Karpas-422 (cell line): ENCODE measurements at regions not wholly inside any gene's neighbourhood (a gene's known extent, or its start where the extent isn't known, plus 50 kb on each side); places are given as distances from the start of the nearest gene placed in this dataset.

Experiments
- DNase-seq: peaks from one replicate; pipeline ENCODE4 v3.0.0-alpha.2; 2015
- H2AFZ ChIP-seq: fragments of 200-600 bp; sonication (generic); 2 replicates; pipeline ENCODE4 v1.6.1; 2014; ENCODE audit warnings: antibody characterized with exemption, low read length, mixed read lengths
- H3K27ac ChIP-seq: fragments of 200-600 bp; sonication (generic); 2 replicates; pipeline ENCODE4 v1.5.1; 2014; ENCODE audit warnings: mild to moderate bottlenecking, low read length, moderate library complexity
- H3K27me3 ChIP-seq: fragments of 200-600 bp; sonication (generic); 2 replicates; pipeline ENCODE4 v1.6.1; 2014; ENCODE audit warnings: low read length, mixed read lengths
- H3K36me3 ChIP-seq: fragments of 200-600 bp; sonication (generic); 2 replicates; pipeline ENCODE4 v1.6.1; 2014; ENCODE audit warnings: low read length, mixed read lengths; ENCODE audit not compliant: insufficient read depth
- H3K4me1 ChIP-seq: fragments of 200-600 bp; sonication (generic); 2 replicates; pipeline ENCODE4 v1.6.1; 2014; ENCODE audit warnings: mild to moderate bottlenecking, low read length, mixed read lengths
- H3K4me2 ChIP-seq: fragments of 200-600 bp; sonication (generic); 2 replicates; pipeline ENCODE4 v1.6.1; 2014; ENCODE audit warnings: low read length, low read depth, mild to moderate bottlenecking; ENCODE audit not compliant: poor library complexity, severe bottlenecking
- H3K4me3 ChIP-seq: fragments of 200-600 bp; sonication (generic); 2 replicates; pipeline ENCODE4 v1.5.1; 2014; ENCODE audit warnings: mild to moderate bottlenecking, antibody characterized with exemption, low read length, mixed read lengths
- H3K79me2 ChIP-seq: fragments of 200-600 bp; sonication (generic); 2 replicates; pipeline ENCODE4 v1.6.1; 2014; ENCODE audit warnings: mild to moderate bottlenecking, low read length, mixed read lengths
- H3K9ac ChIP-seq: fragments of 200-600 bp; sonication (generic); 2 replicates; pipeline ENCODE4 v1.6.0; 2014; ENCODE audit warnings: low read length
- H3K9me2 ChIP-seq: fragments of 200-600 bp; sonication (generic), shearing (Covaris generic); replicated peaks from 2 replicates; pipeline ENCODE4 v1.6.0; 2014; ENCODE audit warnings: mild to moderate bottlenecking, low read length, moderate library complexity; ENCODE audit not compliant: insufficient read depth
- H3K9me3 ChIP-seq: fragments of 300-700, 200-600 bp; sonication (generic); 2 replicates; pipeline ENCODE4 v1.6.1; 2014; ENCODE audit warnings: low read length, mixed read lengths
- H4K20me1 ChIP-seq: fragments of 200-600 bp; sonication (generic); 2 replicates; pipeline ENCODE4 v1.6.1; 2014; ENCODE audit warnings: mild to moderate bottlenecking, antibody characterized with exemption, low read length, low read depth; ENCODE audit not compliant: insufficient read depth

- no peak overlapping the region for H3K4me2 ChIP-seq
- no peak overlapping the region for H2AFZ ChIP-seq
- H3K9me3 ChIP-seq, result no peaks in the 10 kb centered on the region
- no peaks in the 10 kb centered on the region for H3K27me3 ChIP-seq
- no peak overlapping the region for H3K4me3 ChIP-seq
- H3K27ac ChIP-seq, result no peak overlapping the region
- no peaks in the 10 kb centered on the region for H3K4me1 ChIP-seq
- H3K36me3 ChIP-seq, result no peaks in the 10 kb centered on the region
- no peaks in the 10 kb centered on the region for H4K20me1 ChIP-seq
- DNase-seq, result no peak
- H3K9ac ChIP-seq, result no peak overlapping the region
- no peaks in the 10 kb centered on the region for H3K79me2 ChIP-seq
- H3K9me2 ChIP-seq, result no peaks in the 10 kb centered on the region
Measured at GRCh38 chr21:16087523-16087922, 357.7 kb downstream of the USP25 start.

- no peak for DNase-seq
- no peak overlapping the region for H3K4me2 ChIP-seq
- no peaks in the 10 kb centered on the region for H3K36me3 ChIP-seq
- H4K20me1 ChIP-seq, result no peaks in the 10 kb centered on the region
- no peaks in the 10 kb centered on the region for H3K27me3 ChIP-seq
- H3K9ac ChIP-seq, result no peak overlapping the region
- no peaks in the 10 kb centered on the region for H3K79me2 ChIP-seq
- no peak overlapping the region for H3K27ac ChIP-seq
- no peak overlapping the region for H3K4me3 ChIP-seq
- H3K9me2 ChIP-seq, result no peaks in the 10 kb centered on the region
- no peaks in the 10 kb centered on the region for H3K9me3 ChIP-seq
- H2AFZ ChIP-seq, result no peak overlapping the region
- no peaks in the 10 kb centered on the region for H3K4me1 ChIP-seq
Measured at GRCh38 chr21:16088056-16088455, 358.3 kb downstream of the USP25 start.

- Histone ChIP-seq H3K4me2 (no peak overlapping the region), H3K27me3 (no peaks in the 10 kb centered on the region), H3K79me2 (no peaks in the 10 kb centered on the region), H3K27ac (no peak overlapping the region), H3K9me3 (no peaks in the 10 kb centered on the region), H3K4me3 (no peak overlapping the region), H3K9ac (no peak overlapping the region), H2AFZ (no peak overlapping the region), H3K36me3 (no peaks in the 10 kb centered on the region), H4K20me1 (no peaks in the 10 kb centered on the region), H3K4me1 (no peaks in the 10 kb centered on the region), H3K9me2 (no peaks in the 10 kb centered on the region)
- no peak for DNase-seq
Measured at GRCh38 chr21:16095005-16095404, 365.2 kb downstream of the USP25 start.

- H3K4me2 ChIP-seq, result no peak overlapping the region
- H3K27me3 ChIP-seq, result no peaks in the 10 kb centered on the region
- no peak overlapping the region for H2AFZ ChIP-seq
- DNase-seq, result no peak
- no peak overlapping the region for H3K27ac ChIP-seq
- H3K4me3 ChIP-seq, result no peak overlapping the region
- H3K4me1 ChIP-seq, result no peaks in the 10 kb centered on the region
- no peaks in the 10 kb centered on the region for H3K9me2 ChIP-seq
- no peak overlapping the region for H3K9ac ChIP-seq
- no peaks in the 10 kb centered on the region for H4K20me1 ChIP-seq
- H3K79me2 ChIP-seq, result no peaks in the 10 kb centered on the region
- no peaks in the 10 kb centered on the region for H3K36me3 ChIP-seq
- no peaks in the 10 kb centered on the region for H3K9me3 ChIP-seq
Measured at GRCh38 chr21:16096988-16097387, 367.2 kb downstream of the USP25 start.

- Histone ChIP-seq H3K4me2 (no peak overlapping the region), H3K9me3 (no peaks in the 10 kb centered on the region), H3K27ac (no peak overlapping the region), H3K36me3 (no peaks in the 10 kb centered on the region), H2AFZ (no peak overlapping the region), H3K9me2 (no peaks in the 10 kb centered on the region), H3K27me3 (no peaks in the 10 kb centered on the region), H3K4me3 (no peak overlapping the region), H4K20me1 (no peaks in the 10 kb centered on the region), H3K4me1 (no peaks in the 10 kb centered on the region), H3K9ac (no peak overlapping the region), H3K79me2 (no peaks in the 10 kb centered on the region)
- no peak for DNase-seq
Measured at GRCh38 chr21:16102113-16102512, 372.3 kb downstream of the USP25 start.

- Histone ChIP-seq H3K4me3 (no peak overlapping the region), H3K27ac (no peak overlapping the region), H4K20me1 (no peaks in the 10 kb centered on the region), H3K4me2 (no peak overlapping the region), H3K27me3 (no peaks in the 10 kb centered on the region), H3K9ac (no peak overlapping the region), H3K9me2 (no peaks in the 10 kb centered on the region), H3K79me2 (no peaks in the 10 kb centered on the region), H3K36me3 (no peaks in the 10 kb centered on the region), H2AFZ (no peak overlapping the region), H3K9me3 (peaks cover 4% of the 10 kb centered on the region; the same call in 1 of the 2 replicates), H3K4me1 (no peaks in the 10 kb centered on the region)
- DNase-seq, result no peak
Measured at GRCh38 chr21:16108561-16109075, 378.8 kb downstream of the USP25 start.

- no peak for DNase-seq
- Histone ChIP-seq H3K36me3 (no peaks in the 10 kb centered on the region), H3K4me1 (no peaks in the 10 kb centered on the region), H3K4me2 (no peak overlapping the region), H4K20me1 (no peaks in the 10 kb centered on the region), H2AFZ (no peak overlapping the region), H3K4me3 (no peak overlapping the region), H3K9me2 (no peaks in the 10 kb centered on the region; the same call in 1 of the 2 replicates), H3K9ac (no peak overlapping the region), H3K27me3 (no peaks in the 10 kb centered on the region), H3K9me3 (peaks cover 4% of the 10 kb centered on the region; the same call in 1 of the 2 replicates), H3K27ac (no peak overlapping the region), H3K79me2 (no peaks in the 10 kb centered on the region)
Measured at GRCh38 chr21:16113052-16113715, 383.4 kb downstream of the USP25 start.

- Histone ChIP-seq H3K9me2 (no peaks in the 10 kb centered on the region; the same call in 1 of the 2 replicates), H3K9me3 (peaks cover 4% of the 10 kb centered on the region; the same call in 1 of the 2 replicates), H3K79me2 (no peaks in the 10 kb centered on the region), H3K4me2 (no peak overlapping the region), H3K4me3 (no peak overlapping the region), H3K9ac (no peak overlapping the region), H3K4me1 (no peaks in the 10 kb centered on the region), H4K20me1 (no peaks in the 10 kb centered on the region), H2AFZ (no peak overlapping the region), H3K27ac (no peak overlapping the region), H3K36me3 (no peaks in the 10 kb centered on the region), H3K27me3 (no peaks in the 10 kb centered on the region)
- no peak for DNase-seq
Measured at GRCh38 chr21:16115461-16115860, 385.7 kb downstream of the USP25 start.
